Lung (tissue), 11 donors: ENCODE measurements at regions not wholly inside any gene's neighbourhood (a gene's known extent, or its start where the extent isn't known, plus 50 kb on each side); places are given as distances from the start of the nearest gene placed in this dataset.

ENCODE experiments used
- ATAC-seq: fragments of 200-7000 bp; cut with Tn5 transposase; one replicate; pipeline ENCODE4 v1.9.1; 2020; ENCODE audit warnings: moderate number of reproducible peaks; ENCODE audit not compliant: insufficient read depth, low FRiP score
- DNase-seq, 3 donors: peaks; one replicate each; pipeline ENCODE4 v3.0.0-alpha.2; 2013 to 2017
- H3K27ac ChIP-seq, 2 donors: one replicate each; pipeline ENCODE4 v1.5.1; 2013; ENCODE audit warnings: mild to moderate bottlenecking in 2 of 2, moderate library complexity in 2 of 2, control low read depth in 1 of 2, inconsistent platforms in 1 of 2, low read depth in 1 of 2, low read length in 1 of 2
- H3K27me3 ChIP-seq, 3 donors: one replicate each; pipeline ENCODE4 v1.5.1; 2013; ENCODE audit warnings: low read length in 2 of 3; ENCODE audit not compliant: control insufficient read depth in 3 of 3, insufficient read depth in 3 of 3
- H3K36me3 ChIP-seq, 4 donors: one replicate each; pipeline ENCODE4 v1.5.1; 2013; ENCODE audit warnings: low read length in 4 of 4, mild to moderate bottlenecking in 1 of 4, moderate library complexity in 1 of 4; ENCODE audit not compliant: control insufficient read depth in 4 of 4, insufficient read depth in 4 of 4
- H3K4me1 ChIP-seq, 5 donors: one replicate each; pipeline ENCODE4 v1.5.1; 2013; ENCODE audit warnings: low read length in 5 of 5, mild to moderate bottlenecking in 2 of 5, moderate library complexity in 1 of 5; ENCODE audit not compliant: control insufficient read depth in 5 of 5, insufficient read depth in 5 of 5
- H3K4me3 ChIP-seq: one replicate; pipeline ENCODE4 v1.5.1; 2013; ENCODE audit warnings: mild to moderate bottlenecking, control low read depth, moderate library complexity
- H3K9ac ChIP-seq, 2 donors: one replicate each; pipeline ENCODE4 v1.5.1; 2013; ENCODE audit warnings: low read length in 2 of 2, control low read depth in 1 of 2; ENCODE audit not compliant: insufficient read depth in 1 of 2
- H3K9me3 ChIP-seq, 4 donors: one replicate each; pipeline ENCODE4 v1.5.1; 2013; ENCODE audit warnings: low read length in 3 of 4, mild to moderate bottlenecking in 1 of 4, moderate library complexity in 1 of 4; ENCODE audit not compliant: control insufficient read depth in 4 of 4, insufficient read depth in 3 of 4
- CTCF ChIP-seq: IDR thresholded peaks from 2 replicates; pipeline ENCODE4 v1.5.1; 2012; ENCODE audit warnings: mild to moderate bottlenecking; ENCODE audit errors: control extremely low read depth, extremely low read depth
- WGBS, 2 donors: extraction: QIAGEN DNeasy Blood & Tissue Kit; methylation state at CpG; one replicate each; pipeline ENCODE4 v1.1.7; 2013; 5-methylcytosine and 5-hydroxymethylcytosine counted together
- donor health status: control.
- donor health status: control.
- donor health status: Bipolar disorder and iron deficiency.
- donor health status: healthy.
- donor health status: DM: yes; HTN: yes; CAD: no.

GRCh38 chr4:31053451-31053850 lies 333.3 kb downstream of the PCDH7 start:
- Histone ChIP-seq H3K4me3 (no peak overlapping the region), H3K4me1 (peaks cover 0 to 4% (median 0%) of the 10 kb centered on the region in 5 donors)
- TF ChIP-seq CTCF: no peak

GRCh38 chr4:31054295-31054694 lies 334.1 kb downstream of the PCDH7 start:
- no peak overlapping the region for H3K27ac ChIP-seq
- H3K9ac ChIP-seq: no peak overlapping the region
- ATAC-seq: no peak
- H3K36me3 ChIP-seq: no peaks in the 10 kb centered on the region
- no peaks in the 10 kb centered on the region for H3K9me3 ChIP-seq
- no peak for TF ChIP-seq CTCF
- H3K4me1 ChIP-seq: peaks cover 0 to 2% (median 0%) of the 10 kb centered on the region in 5 donors
- no peak overlapping the region for H3K4me3 ChIP-seq
- no peaks in the 10 kb centered on the region for H3K27me3 ChIP-seq
- no peak for DNase-seq
- WGBS, 2 donors: 76 to 78% methylated on average over 2 of the region's 2 CpGs

More at GRCh38 chr4:31053451-31053850, 333.3 kb downstream of the PCDH7 start:
- Histone ChIP-seq H3K9ac (no peak overlapping the region), H3K9me3 (no peaks in the 10 kb centered on the region), H3K36me3 (no peaks in the 10 kb centered on the region), H3K27ac (no peak overlapping the region), H3K27me3 (no peaks in the 10 kb centered on the region)
- no peak for ATAC-seq
- DNase-seq: no peak
- 89 to 92% methylated on average over 2 of the region's 2 CpGs for WGBS, 2 donors

GRCh38 chr4:31058656-31059055 lies 338.5 kb downstream of the PCDH7 start:
- H3K4me1 ChIP-seq: no peaks in the 10 kb centered on the region
- no peak overlapping the region for H3K27ac ChIP-seq
- ATAC-seq (no peak), DNase-seq (no peak)
- WGBS, 2 donors: 74 to 76% methylated on average over 2 of the region's 2 CpGs
- no peaks in the 10 kb centered on the region for H3K36me3 ChIP-seq
- no peaks in the 10 kb centered on the region for H3K27me3 ChIP-seq
- no peak for TF ChIP-seq CTCF
- no peak overlapping the region for H3K9ac ChIP-seq
- H3K4me3 ChIP-seq: no peak overlapping the region
- H3K9me3 ChIP-seq: no peaks in the 10 kb centered on the region

- Histone ChIP-seq H3K9me3 (no peaks in the 10 kb centered on the region), H3K4me3 (no peak overlapping the region), H3K4me1 (no peaks in the 10 kb centered on the region), H3K27me3 (no peaks in the 10 kb centered on the region), H3K9ac (no peak overlapping the region), H3K36me3 (no peaks in the 10 kb centered on the region), H3K27ac (no peak overlapping the region)
- 67 to 78% methylated on average over 2 of the region's 2 CpGs for WGBS, 2 donors
- no peak for TF ChIP-seq CTCF
- no peak for DNase-seq
- no peak for ATAC-seq
Measured at GRCh38 chr4:31059753-31060522, 339.8 kb downstream of the PCDH7 start.
